ENCODE measurements at regions not wholly inside any gene's neighbourhood (a gene's known extent, or its start where the extent isn't known, plus 50 kb on each side); places are given as distances from the start of the nearest gene placed in this dataset.

DNA sequence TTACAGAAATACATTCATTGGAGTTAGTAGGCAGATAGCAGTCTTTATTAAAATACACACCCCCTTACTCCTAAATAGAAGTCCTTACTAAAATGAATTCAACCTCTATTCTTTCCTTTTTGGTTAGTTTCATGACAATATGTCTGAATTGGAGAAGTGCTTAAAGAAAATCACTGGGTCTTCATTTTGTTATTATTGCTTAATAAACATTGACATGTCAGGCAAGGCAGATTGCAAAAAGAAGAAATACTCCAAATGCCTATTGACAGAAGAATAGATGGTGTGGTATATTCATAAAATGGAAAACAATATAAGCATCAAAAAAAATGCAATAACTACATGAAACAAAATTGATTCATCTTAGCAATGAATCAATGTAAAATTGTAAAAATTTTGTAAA lies 135.5 kb downstream of the TMEM26 start:
- DNase-seq = no peak

DNA sequence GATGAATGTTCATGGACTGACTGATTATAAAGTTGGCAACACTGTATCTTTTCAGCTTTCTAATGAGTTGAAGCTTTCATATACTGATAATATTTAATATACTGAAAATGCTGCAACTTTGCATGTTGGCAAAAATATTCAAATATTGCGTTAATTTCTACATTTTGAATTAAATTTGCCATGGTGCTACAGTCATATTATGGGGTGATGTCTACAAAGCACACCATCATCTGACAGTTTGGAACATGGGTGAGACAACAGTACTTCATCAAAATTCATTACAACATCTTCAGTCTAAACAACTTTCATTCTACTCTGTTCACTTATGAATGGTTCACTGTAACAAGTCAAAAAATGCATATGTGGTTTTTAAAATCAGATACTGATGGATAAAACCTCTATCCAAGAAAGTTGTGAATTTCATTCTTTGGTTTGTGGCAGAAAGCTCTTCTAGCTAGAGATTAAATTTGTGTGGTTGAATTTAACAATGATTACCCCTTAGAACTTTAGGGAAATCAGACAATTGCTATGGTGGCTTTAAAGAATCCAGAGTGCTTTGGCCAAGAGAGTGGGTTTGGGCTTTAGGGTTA lies 136.4 kb downstream of the TMEM26 start:
- DNase-seq = no peak

DNA sequence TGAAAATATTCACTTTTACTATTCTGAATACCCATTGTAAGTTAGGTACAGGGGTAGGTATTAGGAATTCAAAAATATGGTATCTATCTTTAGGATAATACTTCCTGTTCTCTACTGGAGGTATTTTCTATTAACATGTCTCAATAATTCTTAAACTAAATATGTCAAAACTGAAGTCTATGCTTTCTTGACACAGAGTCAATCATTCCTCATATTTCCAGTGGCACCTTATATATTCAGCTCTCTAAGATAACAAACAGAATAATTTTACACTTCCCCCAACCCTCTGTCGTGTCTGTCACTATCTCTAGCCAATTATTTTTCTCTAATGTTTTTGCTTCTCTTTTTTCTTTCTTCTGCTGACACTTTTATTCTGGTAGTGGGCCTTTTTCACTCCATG lies 138.9 kb downstream of the TMEM26 start:
- DNase-seq = no peak

DNA sequence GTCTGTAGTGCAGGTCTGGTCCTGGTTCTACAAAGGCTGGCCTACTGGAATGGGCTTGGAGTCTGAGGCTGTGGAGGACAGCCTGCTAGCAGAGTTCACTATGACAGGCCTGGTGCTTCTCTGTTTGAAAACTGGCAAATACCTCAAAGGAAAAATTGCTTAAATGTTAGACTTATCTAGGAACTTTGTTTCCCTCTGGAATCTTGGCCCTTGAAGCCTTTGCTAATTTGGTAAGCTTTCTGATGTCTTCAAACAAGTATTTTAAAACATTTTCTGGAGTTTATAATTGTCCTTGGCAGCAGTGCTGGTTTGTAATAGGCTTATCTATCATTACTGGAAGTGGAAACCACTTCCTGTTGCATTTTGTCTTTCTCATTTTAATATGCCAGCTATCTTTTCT lies 139.7 kb downstream of the TMEM26 start:
- no peak for DNase-seq

- no peak for DNase-seq
These were observed 148.4 kb downstream of the TMEM26 start for GRCh38 chr10:61304746-61305145.

DNA sequence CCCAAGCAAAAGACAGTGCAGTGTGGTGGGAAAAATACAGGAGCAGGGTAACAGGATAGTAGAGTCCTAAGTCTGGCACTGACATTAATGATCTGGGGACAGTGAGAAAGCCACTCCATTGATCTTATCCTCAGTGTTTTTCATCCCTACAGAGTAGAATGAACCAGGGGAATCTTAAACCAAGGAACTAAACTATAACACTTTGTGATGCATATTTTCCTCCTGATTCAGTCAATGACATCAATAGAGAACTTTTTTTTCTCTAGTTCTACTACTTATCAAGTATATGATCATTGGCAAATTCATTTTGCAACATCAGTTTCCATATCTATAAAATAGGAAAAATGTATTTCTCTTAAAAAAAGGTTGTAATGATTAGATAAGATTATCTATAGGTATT lies 151.1 kb downstream of the TMEM26 start:
- DNase-seq = no peak

DNA sequence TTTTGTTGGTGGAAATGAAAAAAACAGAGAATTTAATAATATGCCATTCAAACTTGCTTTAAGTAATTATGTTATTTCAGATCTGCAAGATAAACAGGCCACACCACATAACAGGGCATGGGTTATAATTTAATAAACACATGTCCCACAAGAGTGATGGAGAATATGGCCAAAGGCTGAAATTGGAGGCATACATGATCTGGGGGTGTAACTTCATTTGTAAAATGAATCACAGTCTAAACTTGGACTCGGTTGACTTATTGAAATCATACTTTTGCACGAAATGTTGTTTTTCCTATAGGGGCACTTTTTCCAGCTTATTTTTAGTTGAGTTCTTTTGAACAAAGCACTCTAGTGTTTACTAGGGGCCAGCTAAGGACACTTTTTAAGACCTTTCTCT lies 151.6 kb downstream of the TMEM26 start:
- DNase-seq = no peak

DNA sequence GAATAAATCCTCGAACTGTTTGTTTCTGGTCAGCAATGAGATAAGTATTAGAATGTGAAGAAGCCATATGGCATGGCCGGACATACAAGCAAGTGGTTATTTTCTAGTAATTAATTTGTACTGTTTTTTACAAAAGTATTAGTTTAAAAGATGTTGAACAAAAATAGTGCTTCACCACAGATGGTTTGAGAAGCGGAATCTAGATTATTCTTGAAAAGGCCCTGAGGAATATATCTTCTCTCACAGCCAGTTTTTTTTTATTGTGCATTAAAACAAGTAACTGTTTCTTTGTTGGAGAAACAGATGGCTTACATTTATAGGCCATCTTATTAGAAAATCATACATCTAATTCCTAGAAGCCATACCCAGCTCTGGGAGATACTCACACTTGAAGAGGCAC lies 153.3 kb downstream of the TMEM26 start:
- no peak for DNase-seq

DNA sequence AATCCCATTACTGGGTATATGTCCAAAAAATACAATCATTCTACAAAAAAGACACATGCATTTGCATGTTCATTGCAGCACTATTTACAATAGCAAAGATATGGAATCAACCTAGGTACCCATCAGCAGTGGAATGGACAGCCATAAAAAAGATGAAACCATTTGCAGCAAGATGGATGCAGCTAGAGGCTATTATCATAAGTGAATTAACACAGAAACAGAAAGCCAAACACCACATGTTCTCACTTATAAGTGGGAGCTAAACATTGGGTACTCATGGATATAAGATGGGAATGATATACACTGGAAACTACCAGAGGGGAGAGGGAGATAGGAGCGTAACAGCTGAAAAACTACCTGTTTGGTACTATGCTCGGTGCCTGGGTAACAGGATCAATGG lies 154.0 kb downstream of the TMEM26 start:
- DNase-seq = no peak

DNA sequence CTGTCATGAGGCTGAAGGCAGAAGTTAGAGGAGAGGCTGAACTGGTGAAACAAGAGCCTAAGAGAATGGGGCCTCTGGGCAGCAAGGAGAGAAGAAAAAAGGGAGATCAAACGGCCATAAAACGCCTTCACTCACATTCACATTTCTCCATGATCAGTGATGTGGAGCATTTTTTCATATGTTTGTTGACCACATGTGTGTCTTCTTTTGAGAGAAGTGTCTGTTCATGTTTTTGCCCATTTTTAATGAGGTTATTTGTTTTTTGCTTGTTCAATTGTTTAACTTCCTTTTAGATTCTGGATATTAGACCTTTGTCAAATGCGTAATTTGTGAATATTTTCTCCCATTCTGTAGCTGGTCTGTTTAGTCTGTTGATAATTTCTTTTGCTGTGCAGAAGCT lies 155.0 kb downstream of the TMEM26 start:
- no peak for DNase-seq

DNA sequence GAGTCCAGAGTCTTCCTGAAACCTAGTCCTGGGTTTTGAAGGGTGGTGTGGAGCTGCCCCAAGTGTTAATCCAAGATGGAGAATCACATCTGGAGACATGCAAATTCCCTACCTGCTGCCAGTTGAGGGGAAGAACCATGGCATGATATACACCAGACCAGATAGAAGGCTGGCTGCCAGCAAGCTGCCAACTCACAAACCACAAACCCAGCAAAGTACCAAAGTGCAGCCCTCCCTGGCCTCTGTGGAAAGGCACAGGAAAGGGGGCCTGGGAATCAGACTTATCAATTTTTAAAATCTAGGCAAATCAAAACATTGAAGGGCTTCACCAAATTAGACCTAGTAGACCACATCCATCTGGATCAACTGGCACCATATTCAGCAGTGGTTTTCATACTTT lies 157.0 kb downstream of the TMEM26 start:
- no peak for DNase-seq

- DNase-seq = no peak
These were observed 159.1 kb downstream of the TMEM26 start for GRCh38 chr10:61294131-61294530.

DNA sequence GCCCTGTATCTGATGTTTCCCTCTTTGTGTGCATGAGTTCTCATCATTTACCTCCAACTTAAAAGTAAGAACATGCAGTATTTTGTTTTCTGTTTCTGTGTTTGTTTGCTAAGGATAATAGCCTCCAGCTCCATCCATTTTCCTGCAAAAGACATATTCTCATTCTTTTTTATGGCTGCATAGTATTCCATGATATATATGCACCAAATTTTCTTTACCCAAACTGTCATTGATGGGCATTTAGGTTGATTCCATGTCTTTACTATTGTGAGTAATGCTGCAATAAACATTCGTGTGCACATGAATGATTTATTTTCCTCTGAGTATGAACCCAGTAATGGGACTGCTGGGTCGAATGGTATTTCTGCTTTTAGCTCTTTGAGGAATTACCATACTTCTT lies 163.4 kb downstream of the TMEM26 start:
- no peak for DNase-seq

GRCh38 chr10:61286686-61287085 lies 166.5 kb downstream of the TMEM26 start:
- DNase-seq = no peak

- DNase-seq = no peak
These were observed 167.4 kb downstream of the TMEM26 start for GRCh38 chr10:61285749-61286148.

DNA sequence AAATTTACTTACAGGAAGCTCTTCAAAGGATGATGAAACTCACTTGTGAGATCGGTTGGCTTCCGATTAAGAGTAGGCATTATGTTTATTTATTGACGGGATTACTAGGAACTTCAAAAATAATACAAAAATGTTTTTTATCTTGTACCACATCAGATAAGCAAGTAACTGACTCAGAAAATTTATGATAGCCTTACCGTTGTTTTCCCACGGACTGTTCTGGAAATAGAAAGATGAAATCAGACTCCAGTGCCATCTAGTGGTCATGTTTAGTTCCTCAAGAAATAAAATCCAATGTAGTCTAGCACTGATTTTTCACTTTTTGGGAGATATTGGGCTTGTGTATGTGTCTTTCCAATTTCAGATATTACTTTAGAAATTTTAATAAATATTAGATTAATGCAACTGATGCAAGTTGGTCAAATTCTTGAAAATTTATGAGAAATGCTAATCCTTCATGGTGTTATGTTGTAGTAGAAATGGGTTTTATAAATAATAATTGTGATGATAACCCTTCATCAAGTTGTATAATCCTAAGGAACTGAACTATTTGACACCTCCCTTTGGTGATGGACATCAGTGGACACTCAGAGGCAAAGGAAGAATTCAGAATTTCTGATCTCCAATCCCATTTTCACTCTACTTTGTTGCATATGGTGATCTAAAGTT lies 168.8 kb downstream of the TMEM26 start:
- peak; percentile 3 for DNase-seq

- DNase-seq = no peak
These were observed 169.5 kb downstream of the TMEM26 start for GRCh38 chr10:61283481-61284221.

GRCh38 chr10:61283066-61283465 lies 170.1 kb downstream of the TMEM26 start:
- no peak for DNase-seq

- no peak for DNase-seq
These were observed 172.9 kb downstream of the TMEM26 start for GRCh38 chr10:61280303-61280702.

DNA sequence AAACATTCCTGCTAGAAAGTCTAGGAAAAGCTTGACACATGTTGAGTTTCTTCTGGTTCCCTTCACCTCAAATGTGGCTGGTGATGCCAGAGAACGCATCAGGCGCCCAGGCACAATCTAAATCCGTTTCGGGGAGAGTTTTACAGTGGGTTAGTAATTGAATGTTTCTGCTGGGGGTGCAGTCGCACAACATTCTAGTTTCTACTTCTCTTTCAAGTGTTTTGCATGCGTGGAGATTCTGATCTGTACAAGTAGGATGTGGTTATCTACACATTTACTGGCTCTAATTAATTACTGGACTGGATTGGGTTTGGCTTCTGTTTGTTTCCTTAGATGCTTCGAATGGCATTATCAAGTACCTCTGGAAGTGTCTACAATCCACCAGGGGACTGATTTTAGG lies 173.8 kb downstream of the TMEM26 start:
- no peak for DNase-seq

- DNase-seq = no peak
These were observed 174.6 kb downstream of the TMEM26 start for GRCh38 chr10:61278556-61278955.

GRCh38 chr10:61272781-61273180 lies 180.4 kb downstream of the TMEM26 start:
- no peak for DNase-seq

- DNase-seq = no peak
These were observed 181.9 kb downstream of the TMEM26 start for GRCh38 chr10:61271127-61271780.

- no peak for DNase-seq
These were observed 189.7 kb downstream of the TMEM26 start for GRCh38 chr10:61263518-61263917.

All from NCI-H526 treated with DMSO at 0.1 percent for 48 hours (cell line).